ENCODE measurements at regions not wholly inside any gene's neighbourhood (a gene's known extent, or its start where the extent isn't known, plus 50 kb on each side); places are given as distances from the start of the nearest gene placed in this dataset.
"Not testable (repeated sequence)": the region's sequence is repeated elsewhere in the genome, so short reads cannot be mapped to it uniquely, and the experiment has no call there.

GRCh38 chr9:65454034-65454433 is 169.0 kb upstream of the FOXD4L5 start:
- not testable (repeated sequence) for DNase-seq (ENCODE audit: low read depth)

- not testable (repeated sequence) for DNase-seq (ENCODE audit: low read depth)
These were observed 165.0 kb upstream of the FOXD4L5 start for GRCh38 chr9:65449886-65450610.

GRCh38 chr9:65449423-65449822 is 164.4 kb upstream of the FOXD4L5 start:
- no peak for DNase-seq (ENCODE audit: low read depth)

GRCh38 chr9:65447146-65447545 is 162.1 kb upstream of the FOXD4L5 start:
- DNase-seq (ENCODE audit: low read depth) = not testable (repeated sequence)

GRCh38 chr9:65445991-65446390 is 161.0 kb upstream of the FOXD4L5 start:
- DNase-seq (ENCODE audit: low read depth) = not testable (repeated sequence)

- no peak for DNase-seq (ENCODE audit: low read depth)
These were observed 159.9 kb upstream of the FOXD4L5 start for GRCh38 chr9:65444943-65445342.

GRCh38 chr9:65442116-65442515 is 157.1 kb upstream of the FOXD4L5 start:
- not testable (repeated sequence) for DNase-seq (ENCODE audit: low read depth)

- not testable (repeated sequence) for DNase-seq (ENCODE audit: low read depth)
These were observed 156.4 kb upstream of the FOXD4L5 start for GRCh38 chr9:65441324-65441920.

- no peak for DNase-seq (ENCODE audit: low read depth)
These were observed 152.7 kb upstream of the FOXD4L5 start for GRCh38 chr9:65437724-65438123.

- DNase-seq (ENCODE audit: low read depth) = no peak
These were observed 150.5 kb upstream of the FOXD4L5 start for GRCh38 chr9:65435464-65435863.

- DNase-seq (ENCODE audit: low read depth) = no peak
These were observed 147.8 kb upstream of the FOXD4L5 start for GRCh38 chr9:65432722-65433323.

- DNase-seq (ENCODE audit: low read depth) = no peak
These were observed 147.0 kb upstream of the FOXD4L5 start for GRCh38 chr9:65432051-65432450.

- DNase-seq (ENCODE audit: low read depth) = no peak
These were observed 145.2 kb upstream of the FOXD4L5 start for GRCh38 chr9:65430221-65430620.

GRCh38 chr9:65427361-65427760 is 142.4 kb upstream of the FOXD4L5 start:
- DNase-seq (ENCODE audit: low read depth) = not testable (repeated sequence)

GRCh38 chr9:65426813-65427212 is 141.8 kb upstream of the FOXD4L5 start:
- not testable (repeated sequence) for DNase-seq (ENCODE audit: low read depth)

- no peak for DNase-seq (ENCODE audit: low read depth)
These were observed 141.2 kb upstream of the FOXD4L5 start for GRCh38 chr9:65426231-65426630.

GRCh38 chr9:65425183-65425582 is 140.2 kb upstream of the FOXD4L5 start:
- DNase-seq (ENCODE audit: low read depth) = not testable (repeated sequence)

GRCh38 chr9:65424437-65424984 is 139.5 kb upstream of the FOXD4L5 start:
- DNase-seq (ENCODE audit: low read depth) = not testable (repeated sequence)

- DNase-seq (ENCODE audit: low read depth) = not testable (repeated sequence)
These were observed 138.9 kb upstream of the FOXD4L5 start for GRCh38 chr9:65423691-65424436.

- DNase-seq (ENCODE audit: low read depth) = not testable (repeated sequence)
These were observed 138.1 kb upstream of the FOXD4L5 start for GRCh38 chr9:65422966-65423690.

GRCh38 chr9:65421486-65421885 is 136.5 kb upstream of the FOXD4L5 start:
- not testable (repeated sequence) for DNase-seq (ENCODE audit: low read depth)

Measured in stromal cell of bone marrow (primary cell).